HCT116 (cell line): ENCODE measurements at regions not wholly inside any gene's neighbourhood (a gene's known extent, or its start where the extent isn't known, plus 50 kb on each side); places are given as distances from the start of the nearest gene placed in this dataset.
A peak's percentile ranks its signal among the peaks of the same experiment; 100 is the strongest.

Experiments
- ATAC-seq: fragments of 200-7000 bp; cut with Tn5 transposase; 2 replicates; pipeline ENCODE4 v1.9.1; 2020; ENCODE audit warnings: mild to moderate bottlenecking, moderate library complexity
- BruUV-seq: library from RNA; stranded (reverse); fragments of 400-500 nt; replicated peaks from 2 replicates; lab custom pipeline; 2021; lab: Mats Ljungman, UMichigan
- CTCF ChIA-PET: fragments of 300-600 bp; sonication (Branson Sonifier 250); formaldehyde crosslinking; loops from one replicate; lab custom pipeline; 2021; ENCODE audit warnings: antibody characterized with exemption; lab: Charles Lee
- POLR2A ChIA-PET: fragments of 300-600, 350-600 bp; sonication (Branson Sonifier 250); formaldehyde crosslinking; loops from one replicate; lab custom pipeline; 2021; ENCODE audit warnings: antibody characterized with exemption; lab: Charles Lee
- RAD21 ChIA-PET, 2 experiments: fragments of 300-600 bp; sonication (Branson Sonifier 250); formaldehyde crosslinking; loops; one replicate each; lab custom pipeline; 2023; ENCODE audit warnings: low total read pairs in 2 of 2; ENCODE audit not compliant: uncharacterized antibody in 2 of 2, unreplicated experiment in 2 of 2, low non-redundant PET in 1 of 2; lab: Charles Lee
- DNase-seq: peaks from one replicate; pipeline ENCODE4 v3.0.0-alpha.2; 2010; ENCODE audit warnings: low read depth, low spot score
- H2AFZ ChIP-seq: fragments of 200-600 bp; shearing (Covaris generic), sonication (generic); 2 replicates; pipeline ENCODE4 v1.6.1; 2017; ENCODE audit warnings: low read depth, mixed run types, mixed read lengths, antibody characterized with exemption, low read length; ENCODE audit not compliant: poor library complexity, severe bottlenecking
- H3K27ac ChIP-seq: 2 replicates; pipeline ENCODE4 v1.5.1; 2012; ENCODE audit warnings: low read depth, low read length
- H3K27me3 ChIP-seq: fragments of 200-600 bp; sonication (generic); 2 replicates; pipeline ENCODE4 v1.6.1; 2016; ENCODE audit warnings: mixed run types, low read length, mixed read lengths; ENCODE audit not compliant: insufficient read depth
- H3K36me3 ChIP-seq, 2 experiments: fragments of 200-500 bp in 1 of 2; fragments of 200-600 bp in 1 of 2; sonication (Bioruptor generic) in 1 of 2; sonication (generic) in 1 of 2; 2 replicates each; pipeline versions ENCODE4 v1.5.1 to v1.6.1; 2014 to 2016; ENCODE audit warnings: low read length in 2 of 2, inconsistent platforms in 1 of 2, mixed read lengths in 1 of 2, mixed run types in 1 of 2; ENCODE audit not compliant: insufficient read depth in 2 of 2, control insufficient read depth in 1 of 2
- H3K4me1 ChIP-seq, 2 experiments: fragments of 200-600 bp in 1 of 2; sonication (generic) in 1 of 2; 2 replicates each; pipeline versions ENCODE4 v1.5.1 to v1.6.1; 2012 to 2017; ENCODE audit warnings: low read length in 2 of 2, inconsistent platforms in 1 of 2, mild to moderate bottlenecking in 1 of 2, mixed read lengths in 1 of 2, mixed run types in 1 of 2, moderate library complexity in 1 of 2; ENCODE audit not compliant: insufficient read depth in 2 of 2, control insufficient read depth in 1 of 2
- H3K4me2 ChIP-seq: fragments of 200-600 bp; sonication (generic); 2 replicates; pipeline ENCODE4 v1.6.1; 2017; ENCODE audit warnings: mixed run types, low read length, mixed read lengths
- H3K4me3 ChIP-seq, 2 experiments: fragments of 200-600 bp in 1 of 2; sonication (generic) in 1 of 2; replicated peaks in 1 of 2; 2 replicates each; pipeline ENCODE4 v1.5.1; 2011 to 2016; ENCODE audit warnings: low read length in 2 of 2, control low read depth in 1 of 2, low read depth in 1 of 2, mild to moderate bottlenecking in 1 of 2, mixed read lengths in 1 of 2, mixed run types in 1 of 2
- H3K79me2 ChIP-seq: fragments of 200-600 bp; sonication (generic); 2 replicates; pipeline ENCODE4 v1.6.1; 2017; ENCODE audit warnings: mild to moderate bottlenecking, mixed run types, low read length, moderate library complexity, mixed read lengths; ENCODE audit not compliant: insufficient read depth
- H3K9ac ChIP-seq: fragments of 200-600 bp; sonication (generic); 2 replicates; pipeline ENCODE4 v1.6.1; 2016; ENCODE audit warnings: low read length, mixed read lengths
- H3K9me2 ChIP-seq: fragments of 200-600 bp; sonication (generic), shearing (Covaris generic); 2 replicates; pipeline ENCODE4 v1.6.1; 2017; ENCODE audit warnings: mixed run types, mild to moderate bottlenecking, moderate library complexity; ENCODE audit not compliant: insufficient read depth
- H3K9me3 ChIP-seq, 2 experiments: fragments of 200-500 bp in 1 of 2; fragments of 200-600 bp in 1 of 2; sonication (Bioruptor generic) in 1 of 2; sonication (generic) in 1 of 2; 2 replicates each; pipeline ENCODE4 v1.6.1; 2014 to 2017; ENCODE audit warnings: low read length in 2 of 2, mixed read lengths in 2 of 2, inconsistent platforms in 1 of 2, low read depth in 1 of 2, mild to moderate bottlenecking in 1 of 2, mixed run types in 1 of 2, moderate library complexity in 1 of 2; ENCODE audit not compliant: control insufficient read depth in 1 of 2, insufficient read depth in 1 of 2
- H4K20me1 ChIP-seq: fragments of 200-600 bp; sonication (generic), shearing (Covaris generic); 2 replicates; pipeline ENCODE4 v1.6.1; 2017; ENCODE audit warnings: mixed run types, mild to moderate bottlenecking, moderate library complexity; ENCODE audit not compliant: insufficient read depth
- CTCF ChIP-seq, 3 experiments: fragments of 200-600 bp in 1 of 3; sonication (generic) in 1 of 3; IDR thresholded peaks in 2 of 3; conservative IDR thresholded peaks in 1 of 3; 2 replicates each; pipeline ENCODE4 v1.5.1; 2012 to 2017; ENCODE audit warnings: low read depth in 2 of 3, low read length in 2 of 3, antibody characterized with exemption in 1 of 3, borderline replicate concordance in 1 of 3, control low read depth in 1 of 3, mild to moderate bottlenecking in 1 of 3, mixed read lengths in 1 of 3, mixed run types in 1 of 3, moderate library complexity in 1 of 3; ENCODE audit not compliant: insufficient read depth in 1 of 3
- EGR1 ChIP-seq: IDR thresholded peaks from 2 replicates; pipeline ENCODE4 v1.6.1; 2012; ENCODE audit warnings: low read depth
- ELF1 ChIP-seq: IDR thresholded peaks from 2 replicates; pipeline ENCODE4 v1.6.1; 2012; ENCODE audit warnings: low read depth, borderline replicate concordance
- RAD21 ChIP-seq: IDR thresholded peaks from 2 replicates; pipeline ENCODE4 v1.6.1; 2012; ENCODE audit warnings: low read depth, mild to moderate bottlenecking
- SIN3A ChIP-seq: IDR thresholded peaks from 2 replicates; pipeline ENCODE4 v1.6.1; 2012; ENCODE audit warnings: low read depth
- intact Hi-C: fragments of 100-400 bp; cut with micrococcal nuclease; formaldehyde crosslinking; loops from 2 replicates; pipeline ENCODE4 v1.10.0; 2022

GRCh38 chr9:93380410-93381060 lies 71.0 kb upstream of the FAM120A start:
- ChIA-PET CTCF (no interaction called here), POLR2A (no interaction called here), RAD21 (no interaction called here)
- TF ChIP-seq RAD21 (peak; percentile 25; the same call in 1 of the 2 replicates), ELF1 (no peak), CTCF (IDR thresholded peaks at IDR 0.05 in 2 of 3, conservative IDR thresholded peaks at IDR 0.05 in 1 of 3; ENCODE audit: borderline replicate concordance in 1 of 3, insufficient read depth in 1 of 3, low read depth in 2 of 3, low read length in 2 of 3) (peak in 1 of 3 experiments; percentile 5; a peak in 1 of 6 replicates), SIN3A (no peak), EGR1 (no peak)
- no peak for ATAC-seq
- BruUV-seq: no TSS peak
- Histone ChIP-seq H3K36me3 (no peaks in the 10 kb centered on the region), H3K79me2 (no peaks in the 10 kb centered on the region), H3K27ac (no peak overlapping the region), H2AFZ (no peak overlapping the region), H3K27me3 (no peaks in the 10 kb centered on the region), H4K20me1 (no peaks in the 10 kb centered on the region), H3K9me2 (no peaks in the 10 kb centered on the region), H3K4me1 (no peaks in the 10 kb centered on the region), H3K4me2 (no peak overlapping the region), H3K4me3 (no peak overlapping the region), H3K9me3 (no peaks in the 10 kb centered on the region), H3K9ac (no peak overlapping the region)
- no peak for DNase-seq
- intact Hi-C loops: no loop called here

DNA sequence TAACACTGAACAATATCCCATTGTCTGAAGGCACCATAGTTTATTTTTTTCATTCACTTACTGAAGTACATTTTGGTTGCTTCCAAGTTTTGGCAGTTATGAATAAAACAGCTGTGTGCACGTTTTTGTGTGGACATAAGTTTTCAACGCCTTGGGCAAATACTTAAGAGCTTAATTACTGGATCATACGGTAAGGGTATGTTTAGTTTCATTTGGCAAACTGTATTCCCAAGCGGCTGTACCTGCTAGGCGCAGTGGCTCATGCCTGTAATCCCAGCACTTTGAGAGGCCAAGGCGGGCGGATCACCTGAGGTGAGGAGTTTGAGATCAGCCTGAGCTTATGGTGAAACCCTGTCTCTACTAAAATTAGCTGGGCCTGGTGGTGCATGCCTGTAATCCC lies 63.7 kb upstream of the FAM120A start:
- no peak for TF ChIP-seq ELF1
- Histone ChIP-seq H3K4me1 (no peaks in the 10 kb centered on the region), H3K27me3 (no peaks in the 10 kb centered on the region), H3K4me3 (no peak overlapping the region), H2AFZ (no peak overlapping the region), H3K9ac (no peak overlapping the region), H3K27ac (no peak overlapping the region), H4K20me1 (no peaks in the 10 kb centered on the region), H3K36me3 (no peaks in the 10 kb centered on the region), H3K9me2 (no peaks in the 10 kb centered on the region), H3K79me2 (no peaks in the 10 kb centered on the region), H3K9me3 (no peaks in the 10 kb centered on the region), H3K4me2 (no peak overlapping the region)
- ChIA-PET POLR2A (no interaction called here), RAD21 (no interaction called here), CTCF (no interaction called here)
- BruUV-seq: no TSS peak
- intact Hi-C loops: no loop called here
- DNase-seq: no peak
- ATAC-seq: no peak
